H9 (cell line): ENCODE measurements at regions not wholly inside any gene's neighbourhood (a gene's known extent, or its start where the extent isn't known, plus 50 kb on each side); places are given as distances from the start of the nearest gene placed in this dataset.

Experiments used
- DNase-seq: peaks from one replicate; pipeline ENCODE4 v3.0.0-alpha.2; 2017
- H2AFZ ChIP-seq: one replicate; pipeline ENCODE4 v1.6.1; 2013; ENCODE audit warnings: mild to moderate bottlenecking, low read length, control low read depth, moderate library complexity
- H2AK5ac ChIP-seq: 2 replicates; pipeline ENCODE4 v1.6.1; 2013; ENCODE audit warnings: low read length, control low read depth, mixed read lengths; ENCODE audit not compliant: insufficient read length
- H2BK120ac ChIP-seq: one replicate; pipeline ENCODE4 v1.6.1; 2013; ENCODE audit warnings: low read depth, mild to moderate bottlenecking, low read length, control low read depth, inconsistent platforms; ENCODE audit not compliant: poor library complexity, severe bottlenecking
- H2BK12ac ChIP-seq: 2 replicates; pipeline ENCODE4 v1.6.1; 2013; ENCODE audit warnings: low read length, control low read depth, mixed read lengths, low read depth; ENCODE audit not compliant: insufficient read length
- H2BK15ac ChIP-seq: 2 replicates; pipeline ENCODE4 v1.6.1; 2013; ENCODE audit warnings: low read depth, low read length, control low read depth
- H2BK20ac ChIP-seq: one replicate; pipeline ENCODE4 v1.6.1; 2013; ENCODE audit warnings: low read depth, mild to moderate bottlenecking, low read length, control low read depth, inconsistent platforms; ENCODE audit not compliant: poor library complexity, severe bottlenecking
- H2BK5ac ChIP-seq: 2 replicates; pipeline ENCODE4 v1.6.1; 2013; ENCODE audit warnings: low read length, control low read depth, mixed read lengths; ENCODE audit not compliant: insufficient read length
- H3K14ac ChIP-seq: 2 replicates; pipeline ENCODE4 v1.6.1; 2013; ENCODE audit warnings: low read length, control low read depth; ENCODE audit not compliant: insufficient read depth
- H3K18ac ChIP-seq: 2 replicates; pipeline ENCODE4 v1.6.1; 2013; ENCODE audit warnings: low read depth, mild to moderate bottlenecking, mixed read lengths, low read length, control low read depth; ENCODE audit not compliant: insufficient read length
- H3K23ac ChIP-seq: 2 replicates; pipeline ENCODE4 v1.6.1; 2013; ENCODE audit warnings: low read length, control low read depth, mixed read lengths, low read depth; ENCODE audit not compliant: insufficient read length
- H3K23me2 ChIP-seq: 2 replicates; pipeline ENCODE4 v1.6.1; 2013; ENCODE audit warnings: low read depth, mild to moderate bottlenecking, mixed read lengths, low read length, control low read depth; ENCODE audit not compliant: insufficient read length, poor library complexity, severe bottlenecking
- H3K27ac ChIP-seq: 2 replicates; pipeline ENCODE4 v1.5.1; 2013; ENCODE audit warnings: low read length, control low read depth, mixed read lengths, low read depth; ENCODE audit not compliant: insufficient read length
- H3K27me3 ChIP-seq: 2 replicates; pipeline ENCODE4 v1.6.1; 2013; ENCODE audit warnings: low read length, control low read depth, inconsistent platforms; ENCODE audit not compliant: insufficient read depth
- H3K4ac ChIP-seq: 2 replicates; pipeline ENCODE4 v1.6.1; 2013; ENCODE audit warnings: low read depth, mild to moderate bottlenecking, control low read depth, inconsistent platforms, low read length, moderate library complexity
- H3K4me1 ChIP-seq: 2 replicates; pipeline ENCODE4 v1.6.1; 2013; ENCODE audit warnings: low read length, control low read depth, inconsistent platforms; ENCODE audit not compliant: insufficient read depth
- H3K4me2 ChIP-seq: 2 replicates; pipeline ENCODE4 v1.6.1; 2013; ENCODE audit warnings: low read length, control low read depth, mixed read lengths; ENCODE audit not compliant: insufficient read length, insufficient read depth
- H3K56ac ChIP-seq: 2 replicates; pipeline ENCODE4 v1.6.1; 2013; ENCODE audit warnings: low read depth, mild to moderate bottlenecking, mixed read lengths, low read length, control low read depth; ENCODE audit not compliant: insufficient read length
- H3K79me1 ChIP-seq: 2 replicates; pipeline ENCODE4 v1.6.1; 2013; ENCODE audit warnings: low read depth, mild to moderate bottlenecking, moderate library complexity, low read length, control low read depth, inconsistent platforms; ENCODE audit not compliant: insufficient read depth, poor library complexity, severe bottlenecking
- H3K79me2 ChIP-seq: 2 replicates; pipeline ENCODE4 v1.6.1; 2013; ENCODE audit warnings: low read length, control low read depth, inconsistent platforms; ENCODE audit not compliant: insufficient read depth
- H3K9ac ChIP-seq: 2 replicates; pipeline ENCODE4 v1.6.1; 2013; ENCODE audit warnings: low read length, control low read depth, mixed read lengths; ENCODE audit not compliant: insufficient read length; ENCODE audit errors: extremely low read depth
- H3K9me3 ChIP-seq: one replicate; pipeline ENCODE4 v1.6.1; 2013; ENCODE audit warnings: low read depth, low read length, inconsistent platforms; ENCODE audit not compliant: control insufficient read depth
- H3T11ph ChIP-seq: one replicate; pipeline ENCODE4 v1.6.1; 2013; ENCODE audit warnings: mild to moderate bottlenecking, low read length, control low read depth, inconsistent platforms
- H4K20me1 ChIP-seq: one replicate; pipeline ENCODE4 v1.6.1; 2013; ENCODE audit not compliant: control insufficient read depth, insufficient read length, insufficient read depth
- H4K5ac ChIP-seq: 2 replicates; pipeline ENCODE4 v1.6.1; 2013; ENCODE audit warnings: low read depth, mild to moderate bottlenecking, mixed read lengths, low read length, control low read depth; ENCODE audit not compliant: insufficient read length
- H4K8ac ChIP-seq: replicated peaks from 2 replicates; pipeline ENCODE4 v1.6.1; 2013; ENCODE audit warnings: low read length, control low read depth, mixed read lengths, low read depth; ENCODE audit not compliant: insufficient read length
- H4K91ac ChIP-seq: 2 replicates; pipeline ENCODE4 v1.6.1; 2013; ENCODE audit warnings: low read depth, mild to moderate bottlenecking, moderate library complexity, mixed read lengths, low read length, control low read depth; ENCODE audit not compliant: insufficient read length
- H3K27ac Mint-ChIP-seq, 3 experiments: 2 replicates in 2 of 3; 3 replicates in 1 of 3; pipeline ENCODE4 v1.8.0; 2020 to 2021; ENCODE audit warnings: mixed read lengths in 3 of 3, mild to moderate bottlenecking in 1 of 3, moderate library complexity in 1 of 3
- H3K27me3 Mint-ChIP-seq: 2 replicates; pipeline ENCODE4 v1.8.0; 2021; ENCODE audit warnings: low read depth, mild to moderate bottlenecking, moderate library complexity, mixed read lengths
- H3K36me3 Mint-ChIP-seq, 3 experiments: 2 replicates in 2 of 3; 3 replicates in 1 of 3; pipeline ENCODE4 v1.8.0; 2020 to 2021; ENCODE audit warnings: low read depth in 3 of 3, mixed read lengths in 3 of 3; ENCODE audit not compliant: insufficient read depth in 1 of 3
- H3K4me1 Mint-ChIP-seq, 2 experiments: 2 replicates each; pipeline ENCODE4 v1.8.0; 2020; ENCODE audit warnings: mixed read lengths in 2 of 2
- H3K4me3 Mint-ChIP-seq, 2 experiments: 2 replicates in 1 of 2; 3 replicates in 1 of 2; pipeline ENCODE4 v1.8.0; 2020 to 2021; ENCODE audit warnings: mild to moderate bottlenecking in 2 of 2, mixed read lengths in 2 of 2, moderate library complexity in 1 of 2
- H3K9me3 Mint-ChIP-seq, 2 experiments: 2 replicates in 1 of 2; 3 replicates in 1 of 2; pipeline ENCODE4 v1.8.0; 2020; ENCODE audit warnings: mild to moderate bottlenecking in 2 of 2, mixed read lengths in 2 of 2, moderate library complexity in 1 of 2
- CTCF ChIP-seq: fragments of 200-600 bp; sonication (generic); conservative IDR thresholded peaks from 3 replicates; pipeline ENCODE4 v1.8.0; 2021; ENCODE audit warnings: antibody characterized with exemption, mild to moderate bottlenecking
- WGBS: extraction: QIAGEN DNeasy Blood & Tissue Kit; methylation state at CpG from one replicate; pipeline ENCODE4 v1.1.7; 2013; ENCODE audit warnings: missing lambda C conversion rate, low lambda C conversion rate, mixed read lengths; ENCODE audit not compliant: insufficient read length; ENCODE audit errors: extremely low coverage; 5-methylcytosine and 5-hydroxymethylcytosine counted together

- H3K27me3 Mint-ChIP-seq, result peaks cover 6% of the 10 kb centered on the region
- H2BK120ac ChIP-seq, result no peak overlapping the region
Measured at GRCh38 chr15:66625531-66625930, 59.7 kb upstream of the LCTL start.

More at GRCh38 chr15:66625531-66625930, 59.7 kb upstream of the LCTL start:
- no peaks in the 10 kb centered on the region for H3K27me3 ChIP-seq
- H3K79me1 ChIP-seq, result no peaks in the 10 kb centered on the region
- WGBS, result no CpG with 5 or more reads among the region's 1 CpG
- H4K8ac ChIP-seq, result no peak overlapping the region
- Mint-ChIP-seq H3K4me3 (no peak overlapping the region), H3K27ac (peak overlapping the region; percentile 3 to 16 (median 10); a peak in 2 of 7 replicates), H3K4me1 (peaks cover 55 to 62% of the 10 kb centered on the region in 2 experiments), H3K9me3 (no peaks in the 10 kb centered on the region), H3K36me3 (no peaks in the 10 kb centered on the region; a peak in 1 of 7 replicates)
- H3K18ac ChIP-seq, result no peak overlapping the region
- H3K27ac ChIP-seq, result no peak overlapping the region
- H3K4ac ChIP-seq, result no peak overlapping the region
- H3K23me2 ChIP-seq, result peaks cover 4% of the 10 kb centered on the region
- no peak for TF ChIP-seq CTCF
- H2BK20ac ChIP-seq, result no peak overlapping the region
- no peak overlapping the region for H3K9ac ChIP-seq
- H3K56ac ChIP-seq, result no peak overlapping the region
- no peak overlapping the region for H3K14ac ChIP-seq
- no peak overlapping the region for H3T11ph ChIP-seq
- DNase-seq, result no peak
- no peak overlapping the region for H2BK12ac ChIP-seq
- no peak overlapping the region for H3K4me2 ChIP-seq
- no peak overlapping the region for H2BK5ac ChIP-seq
- peaks cover 8% of the 10 kb centered on the region; the same call in 1 of the 2 replicates for H3K4me1 ChIP-seq
- H2AFZ ChIP-seq, result no peak overlapping the region
- H2BK15ac ChIP-seq, result no peak overlapping the region
- H4K20me1 ChIP-seq, result no peaks in the 10 kb centered on the region
- H2AK5ac ChIP-seq, result no peak overlapping the region
- H3K9me3 ChIP-seq, result no peaks in the 10 kb centered on the region
- no peak overlapping the region for H4K91ac ChIP-seq
- no peak overlapping the region for H3K23ac ChIP-seq
- no peaks in the 10 kb centered on the region for H3K79me2 ChIP-seq
- no peak overlapping the region for H4K5ac ChIP-seq
